Spinal cord (tissue), 9 donors: ENCODE measurements at regions not wholly inside any gene's neighbourhood (a gene's known extent, or its start where the extent isn't known, plus 50 kb on each side); places are given as distances from the start of the nearest gene placed in this dataset.
A peak's percentile ranks its signal among the peaks of the same experiment; 100 is the strongest.

Experiments used
- DNase-seq, 6 donors: peaks; one replicate each; pipeline versions ENCODE4 v3.0.0 to v3.0.0-alpha.2; 2013 to 2015; ENCODE audit warnings: low spot score in 6 of 6, low read depth in 4 of 6
- H3K27ac ChIP-seq: one replicate; pipeline ENCODE4 v1.5.1; 2013; ENCODE audit warnings: low read depth, low read length, control low read depth
- H3K27me3 ChIP-seq: one replicate; pipeline ENCODE4 v1.6.1; 2013; ENCODE audit warnings: low read length; ENCODE audit not compliant: control insufficient read depth, insufficient read depth
- H3K36me3 ChIP-seq: one replicate; pipeline ENCODE4 v1.6.1; 2013; ENCODE audit warnings: low read length; ENCODE audit not compliant: control insufficient read depth, insufficient read depth
- H3K4me1 ChIP-seq: one replicate; pipeline ENCODE4 v1.6.1; 2013; ENCODE audit warnings: low read length; ENCODE audit not compliant: control insufficient read depth, insufficient read depth
- H3K4me3 ChIP-seq: one replicate; pipeline ENCODE4 v1.5.1; 2013; ENCODE audit warnings: low read depth, low read length, control low read depth
- H3K9me3 ChIP-seq: one replicate; pipeline ENCODE4 v1.6.1; 2013; ENCODE audit warnings: low read length; ENCODE audit not compliant: control insufficient read depth, insufficient read depth
- WGBS: methylation state at CpG from one replicate; pipeline ENCODE4 v1.1.5; 2013; ENCODE audit warnings: missing lambda C conversion rate; ENCODE audit not compliant: insufficient coverage; 5-methylcytosine and 5-hydroxymethylcytosine counted together
- donor health status: healthy.

GRCh38 chr4:152156442-152156841, 379.4 kb downstream of the FBXW7 start:
- no peaks in the 10 kb centered on the region for H3K36me3 ChIP-seq
- H3K4me3 ChIP-seq = no peak overlapping the region
- no peaks in the 10 kb centered on the region for H3K9me3 ChIP-seq
- 79% methylated on average over 3 of the region's 6 CpGs for WGBS
- H3K27ac ChIP-seq = no peak overlapping the region
- no peak for DNase-seq
- no peaks in the 10 kb centered on the region for H3K27me3 ChIP-seq
- peaks cover 21% of the 10 kb centered on the region for H3K4me1 ChIP-seq

- no peak overlapping the region for H3K4me3 ChIP-seq
- peaks cover 14% of the 10 kb centered on the region for H3K4me1 ChIP-seq
- no peak overlapping the region for H3K27ac ChIP-seq
- no peaks in the 10 kb centered on the region for H3K9me3 ChIP-seq
- 89% methylated on average over 3 of the region's 3 CpGs for WGBS
- no peaks in the 10 kb centered on the region for H3K27me3 ChIP-seq
- DNase-seq = no peak
- no peaks in the 10 kb centered on the region for H3K36me3 ChIP-seq
These were observed 380.8 kb downstream of the FBXW7 start for GRCh38 chr4:152155070-152155469.

- Histone ChIP-seq H3K36me3 (no peaks in the 10 kb centered on the region), H3K4me3 (no peak overlapping the region), H3K9me3 (no peaks in the 10 kb centered on the region), H3K27me3 (no peaks in the 10 kb centered on the region), H3K27ac (no peak overlapping the region), H3K4me1 (peaks cover 14% of the 10 kb centered on the region)
- no peak for DNase-seq
- WGBS = no CpG with 5 or more reads among the region's 2 CpGs
These were observed 381.5 kb downstream of the FBXW7 start for GRCh38 chr4:152154433-152154832.

- peaks cover 13% of the 10 kb centered on the region for H3K4me1 ChIP-seq
- DNase-seq = peak in 2 of 6 donors; percentile 51 to 75
- H3K9me3 ChIP-seq = no peaks in the 10 kb centered on the region
- H3K4me3 ChIP-seq = no peak overlapping the region
- WGBS = 82% methylated on average over 6 of the region's 8 CpGs
- H3K27me3 ChIP-seq = no peaks in the 10 kb centered on the region
- no peaks in the 10 kb centered on the region for H3K36me3 ChIP-seq
- H3K27ac ChIP-seq = no peak overlapping the region
These were observed 382.2 kb downstream of the FBXW7 start for GRCh38 chr4:152153476-152154270.

GRCh38 chr4:152150214-152150613, 385.7 kb downstream of the FBXW7 start:
- DNase-seq = no peak
- H3K4me3 ChIP-seq = no peak overlapping the region
- peaks cover 4% of the 10 kb centered on the region for H3K9me3 ChIP-seq
- H3K27me3 ChIP-seq = no peaks in the 10 kb centered on the region
- WGBS = 88% methylated on average over 1 of the region's 3 CpGs
- no peak overlapping the region for H3K27ac ChIP-seq
- H3K36me3 ChIP-seq = no peaks in the 10 kb centered on the region
- H3K4me1 ChIP-seq = no peaks in the 10 kb centered on the region

GRCh38 chr4:152149745-152150144, 386.1 kb downstream of the FBXW7 start:
- Histone ChIP-seq H3K36me3 (no peaks in the 10 kb centered on the region), H3K9me3 (peaks cover 6% of the 10 kb centered on the region), H3K4me3 (no peak overlapping the region), H3K27me3 (no peaks in the 10 kb centered on the region), H3K4me1 (no peaks in the 10 kb centered on the region), H3K27ac (no peak overlapping the region)
- 60% methylated on average over 1 of the region's 3 CpGs for WGBS
- DNase-seq = no peak

GRCh38 chr4:152148057-152148456, 387.2 kb upstream of the GATB start:
- Histone ChIP-seq H3K4me3 (no peak overlapping the region), H3K27me3 (no peaks in the 10 kb centered on the region), H3K9me3 (peaks cover 6% of the 10 kb centered on the region), H3K4me1 (no peaks in the 10 kb centered on the region), H3K27ac (no peak overlapping the region), H3K36me3 (no peaks in the 10 kb centered on the region)
- no peak for DNase-seq
- 93% methylated on average over 2 of the region's 2 CpGs for WGBS

- Histone ChIP-seq H3K27ac (no peak overlapping the region), H3K27me3 (no peaks in the 10 kb centered on the region), H3K4me3 (no peak overlapping the region), H3K9me3 (peaks cover 8% of the 10 kb centered on the region), H3K4me1 (no peaks in the 10 kb centered on the region), H3K36me3 (no peaks in the 10 kb centered on the region)
- 45% methylated on average over 1 of the region's 1 CpG for WGBS
- no peak for DNase-seq
These were observed 385.4 kb upstream of the GATB start for GRCh38 chr4:152146244-152146643.

- Histone ChIP-seq H3K27me3 (no peaks in the 10 kb centered on the region), H3K36me3 (no peaks in the 10 kb centered on the region), H3K4me3 (no peak overlapping the region), H3K27ac (no peak overlapping the region), H3K9me3 (peaks cover 8% of the 10 kb centered on the region), H3K4me1 (no peaks in the 10 kb centered on the region)
- DNase-seq = peak in 1 of 6 donors; percentile 67
These were observed 383.0 kb upstream of the GATB start for GRCh38 chr4:152143806-152144205.

GRCh38 chr4:152138451-152138850, 377.6 kb upstream of the GATB start:
- H3K27me3 ChIP-seq = no peaks in the 10 kb centered on the region
- WGBS = 94% methylated on average over 2 of the region's 3 CpGs
- no peaks in the 10 kb centered on the region for H3K36me3 ChIP-seq
- H3K9me3 ChIP-seq = peaks cover 2% of the 10 kb centered on the region
- H3K27ac ChIP-seq = no peak overlapping the region
- no peak for DNase-seq
- no peaks in the 10 kb centered on the region for H3K4me1 ChIP-seq
- no peak overlapping the region for H3K4me3 ChIP-seq
